Nephron (organoid): ENCODE measurements at regions not wholly inside any gene's neighbourhood (a gene's known extent, or its start where the extent isn't known, plus 50 kb on each side); places are given as distances from the start of the nearest gene placed in this dataset.

Experiments used
- H3K27ac Mint-ChIP-seq, 3 experiments: 2 replicates each; pipeline ENCODE4 v1.8.0; 2020; ENCODE audit warnings: mixed read lengths in 3 of 3, mild to moderate bottlenecking in 2 of 3, moderate library complexity in 1 of 3
- H3K27me3 Mint-ChIP-seq: 2 replicates; pipeline ENCODE4 v1.8.0; 2021; ENCODE audit warnings: low read depth, mild to moderate bottlenecking, moderate library complexity, mixed read lengths
- H3K36me3 Mint-ChIP-seq: 2 replicates; pipeline ENCODE4 v1.8.0; 2020; ENCODE audit warnings: low read depth, mixed read lengths
- H3K4me1 Mint-ChIP-seq: 2 replicates; pipeline ENCODE4 v1.8.0; 2020; ENCODE audit warnings: mixed read lengths
- H3K4me3 Mint-ChIP-seq, 3 experiments: 2 replicates each; pipeline ENCODE4 v1.8.0; 2020; ENCODE audit warnings: mild to moderate bottlenecking in 3 of 3, mixed read lengths in 3 of 3, moderate library complexity in 2 of 3
- H3K9me3 Mint-ChIP-seq: 2 replicates; pipeline ENCODE4 v1.8.0; 2020; ENCODE audit warnings: mixed read lengths
- TF ChIP-seq, protein P1 (sequence below), 3 experiments: fragments of 200-600 bp; sonication (generic); IDR thresholded peaks; one replicate each; pipeline ENCODE4 v1.5.0; 2021; ENCODE audit warnings: antibody characterized with exemption in 3 of 3; ENCODE audit not compliant: unreplicated experiment in 3 of 3

DNA sequence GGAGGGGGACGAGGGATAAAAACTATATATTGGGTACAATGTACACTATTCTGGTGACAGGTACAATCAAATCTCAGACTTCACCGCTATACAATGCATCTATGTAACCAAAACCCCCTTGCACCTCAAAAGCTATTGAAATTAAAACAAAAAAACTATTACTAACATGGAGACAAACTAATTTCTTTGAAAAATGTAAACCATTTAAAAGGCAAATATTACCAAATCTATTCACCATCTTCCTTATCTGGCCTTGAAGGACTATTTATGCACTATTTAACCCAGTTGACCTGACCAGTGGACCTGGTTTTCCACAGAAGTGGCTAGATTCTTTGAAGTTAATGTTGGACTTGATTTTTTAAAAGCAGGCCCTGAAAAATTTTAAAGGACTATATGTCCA lies 212.3 kb upstream of the RPS6KA3 start:
- TF ChIP-seq, protein P1, sequence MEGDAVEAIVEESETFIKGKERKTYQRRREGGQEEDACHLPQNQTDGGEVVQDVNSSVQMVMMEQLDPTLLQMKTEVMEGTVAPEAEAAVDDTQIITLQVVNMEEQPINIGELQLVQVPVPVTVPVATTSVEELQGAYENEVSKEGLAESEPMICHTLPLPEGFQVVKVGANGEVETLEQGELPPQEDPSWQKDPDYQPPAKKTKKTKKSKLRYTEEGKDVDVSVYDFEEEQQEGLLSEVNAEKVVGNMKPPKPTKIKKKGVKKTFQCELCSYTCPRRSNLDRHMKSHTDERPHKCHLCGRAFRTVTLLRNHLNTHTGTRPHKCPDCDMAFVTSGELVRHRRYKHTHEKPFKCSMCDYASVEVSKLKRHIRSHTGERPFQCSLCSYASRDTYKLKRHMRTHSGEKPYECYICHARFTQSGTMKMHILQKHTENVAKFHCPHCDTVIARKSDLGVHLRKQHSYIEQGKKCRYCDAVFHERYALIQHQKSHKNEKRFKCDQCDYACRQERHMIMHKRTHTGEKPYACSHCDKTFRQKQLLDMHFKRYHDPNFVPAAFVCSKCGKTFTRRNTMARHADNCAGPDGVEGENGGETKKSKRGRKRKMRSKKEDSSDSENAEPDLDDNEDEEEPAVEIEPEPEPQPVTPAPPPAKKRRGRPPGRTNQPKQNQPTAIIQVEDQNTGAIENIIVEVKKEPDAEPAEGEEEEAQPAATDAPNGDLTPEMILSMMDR (IDR thresholded peaks at IDR 0.05; ENCODE audit: unreplicated experiment in 3 of 3): no peak
- Mint-ChIP-seq H3K27ac (no peak overlapping the region), H3K27me3 (no peaks in the 10 kb centered on the region), H3K9me3 (no peaks in the 10 kb centered on the region), H3K36me3 (no peaks in the 10 kb centered on the region), H3K4me3 (no peak overlapping the region), H3K4me1 (no peaks in the 10 kb centered on the region)

DNA sequence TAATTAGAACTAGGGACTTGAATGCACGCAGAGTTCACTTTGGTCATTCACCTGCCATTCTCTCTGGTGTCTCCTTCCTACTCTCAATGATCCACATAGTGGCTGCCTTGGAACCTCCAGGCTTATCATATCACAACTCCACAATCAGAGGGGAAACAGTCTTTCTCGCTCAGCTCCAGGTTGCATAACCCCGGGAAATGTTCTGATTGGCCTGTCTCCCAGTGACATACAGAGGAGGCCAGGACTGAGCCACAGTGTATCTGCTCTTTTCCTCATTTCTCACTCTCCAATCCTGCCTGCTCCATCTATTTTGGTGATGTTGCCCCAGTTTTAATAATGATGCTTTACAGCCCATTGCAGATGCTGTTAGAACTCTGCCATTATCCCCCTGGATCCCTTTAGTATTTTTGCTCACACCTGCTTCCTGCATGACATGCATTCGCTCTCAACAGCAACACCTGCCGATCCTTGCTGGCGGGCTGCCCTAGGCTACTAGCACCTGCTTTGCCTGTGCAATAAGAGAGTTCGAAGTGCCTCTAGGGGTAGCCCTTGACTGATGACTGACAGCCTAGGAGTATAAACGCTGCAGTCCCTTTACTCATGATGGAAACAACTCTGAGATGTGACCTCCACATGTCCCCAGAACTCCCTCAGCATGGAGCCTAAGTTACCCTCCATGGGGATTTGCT lies 211.3 kb upstream of the RPS6KA3 start:
- no peaks in the 10 kb centered on the region for H3K27me3 Mint-ChIP-seq
- H3K4me1 Mint-ChIP-seq: no peaks in the 10 kb centered on the region
- H3K4me3 Mint-ChIP-seq: no peak overlapping the region
- TF ChIP-seq, protein P1 (IDR thresholded peaks at IDR 0.05; ENCODE audit: unreplicated experiment in 3 of 3): no peak
- H3K9me3 Mint-ChIP-seq: no peaks in the 10 kb centered on the region
- H3K27ac Mint-ChIP-seq: no peak overlapping the region
- H3K36me3 Mint-ChIP-seq: no peaks in the 10 kb centered on the region

DNA sequence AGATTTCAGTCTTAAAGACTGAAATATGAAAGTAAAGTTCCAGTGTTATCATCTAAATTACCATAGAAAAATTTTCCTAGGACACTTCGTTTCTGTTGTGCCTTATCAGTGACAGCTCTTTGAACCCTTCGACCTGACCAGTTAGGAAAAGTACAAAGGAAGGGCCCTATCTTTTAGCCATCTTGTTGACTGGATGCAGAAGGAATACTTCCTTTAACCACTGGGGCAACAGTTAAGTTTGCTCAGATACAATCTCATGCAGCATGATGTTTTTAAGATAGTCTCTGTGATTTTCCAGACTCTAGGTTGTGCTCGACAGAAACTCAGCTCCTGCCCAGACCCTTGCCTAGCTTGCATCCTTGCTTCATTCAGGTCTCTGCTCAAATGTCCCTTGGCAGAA lies 210.5 kb upstream of the RPS6KA3 start:
- Mint-ChIP-seq H3K9me3 (no peaks in the 10 kb centered on the region), H3K27ac (no peak overlapping the region), H3K27me3 (no peaks in the 10 kb centered on the region), H3K36me3 (no peaks in the 10 kb centered on the region), H3K4me1 (no peaks in the 10 kb centered on the region), H3K4me3 (no peak overlapping the region)
- TF ChIP-seq, protein P1 (IDR thresholded peaks at IDR 0.05; ENCODE audit: unreplicated experiment in 3 of 3): no peak

DNA sequence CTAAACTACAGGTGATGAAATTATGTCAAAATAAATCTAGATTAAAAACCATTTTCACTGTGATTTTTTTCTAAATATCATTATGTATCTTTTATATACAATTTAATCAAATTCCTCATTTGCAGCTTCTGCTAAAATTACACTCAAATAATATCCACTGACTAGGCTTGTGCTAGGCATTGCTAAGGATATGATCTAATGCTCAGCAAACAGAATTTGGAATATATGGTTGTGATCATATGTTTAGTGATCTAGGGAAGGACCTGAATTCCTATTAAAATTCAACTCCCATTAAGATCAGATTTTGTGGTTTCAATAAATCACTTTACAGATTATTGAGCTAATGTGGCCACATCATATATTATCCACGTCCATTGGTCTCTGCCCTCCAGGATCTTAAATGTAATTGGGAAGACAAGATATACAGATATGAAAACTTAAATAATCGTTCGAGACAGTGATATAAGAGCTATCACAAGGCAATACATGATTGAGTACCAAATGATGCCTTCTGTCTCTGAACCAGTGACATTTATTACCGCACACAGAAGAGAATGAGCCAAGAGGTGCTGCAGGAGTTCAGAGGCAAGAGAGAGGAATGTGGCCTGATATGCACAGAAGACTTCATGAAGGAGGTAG lies 206.0 kb upstream of the RPS6KA3 start:
- TF ChIP-seq, protein P1 (IDR thresholded peaks at IDR 0.05; ENCODE audit: unreplicated experiment in 3 of 3): no peak
- Mint-ChIP-seq H3K4me1 (no peaks in the 10 kb centered on the region), H3K27me3 (no peaks in the 10 kb centered on the region), H3K4me3 (no peak overlapping the region), H3K9me3 (no peaks in the 10 kb centered on the region), H3K36me3 (no peaks in the 10 kb centered on the region), H3K27ac (no peak overlapping the region)

DNA sequence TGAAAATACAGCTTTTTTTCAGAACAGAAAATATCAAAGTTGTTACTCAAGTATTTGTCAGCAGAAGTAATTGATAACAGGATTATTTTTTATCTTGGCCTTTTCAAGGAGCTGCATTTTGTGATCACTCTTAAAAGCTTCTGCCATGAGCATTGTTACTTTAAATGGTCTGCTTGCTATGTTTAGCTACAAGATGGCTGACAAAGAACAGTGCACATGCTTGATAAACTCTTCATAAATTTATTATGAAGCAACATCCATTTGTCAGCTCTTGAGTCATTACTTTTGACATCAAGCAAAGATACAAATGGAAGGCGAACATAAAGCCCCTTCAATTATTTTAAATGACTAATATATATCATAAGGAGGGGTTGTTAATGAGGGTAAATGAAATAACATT lies 205.4 kb upstream of the RPS6KA3 start:
- Mint-ChIP-seq H3K36me3 (no peaks in the 10 kb centered on the region), H3K4me1 (no peaks in the 10 kb centered on the region), H3K27me3 (no peaks in the 10 kb centered on the region), H3K27ac (no peak overlapping the region), H3K4me3 (no peak overlapping the region), H3K9me3 (no peaks in the 10 kb centered on the region)
- TF ChIP-seq, protein P1 (IDR thresholded peaks at IDR 0.05; ENCODE audit: unreplicated experiment in 3 of 3): no peak

DNA sequence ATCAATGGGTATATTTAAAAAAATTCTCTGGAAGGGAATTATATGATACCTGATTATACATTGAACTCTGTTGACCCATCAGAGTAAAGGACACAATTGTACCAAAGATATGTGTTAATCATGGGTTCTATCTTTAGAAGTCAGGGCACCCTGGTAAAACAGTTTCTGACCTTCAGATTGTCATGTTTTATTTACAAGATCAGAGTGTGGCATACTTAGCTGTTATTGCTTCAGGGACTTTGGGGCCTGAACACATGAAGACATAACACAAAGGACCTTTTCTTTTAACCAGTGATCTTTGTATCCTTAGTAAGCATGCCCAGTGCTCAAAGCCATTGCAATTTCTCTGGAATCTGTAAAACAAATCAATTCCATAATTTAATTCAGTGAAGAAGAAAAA lies 204.8 kb upstream of the RPS6KA3 start:
- Mint-ChIP-seq H3K36me3 (no peaks in the 10 kb centered on the region), H3K27ac (no peak overlapping the region), H3K9me3 (no peaks in the 10 kb centered on the region), H3K4me3 (no peak overlapping the region), H3K4me1 (no peaks in the 10 kb centered on the region), H3K27me3 (no peaks in the 10 kb centered on the region)
- TF ChIP-seq, protein P1 (IDR thresholded peaks at IDR 0.05; ENCODE audit: unreplicated experiment in 3 of 3): no peak
